Activated naive CD4-positive, alpha-beta T cell treated with anti-CD3 and anti-CD28 coated beads, Interleukin-2, amount 50 U/mL, for 24 hours (primary cell): ENCODE measurements at regions not wholly inside any gene's neighbourhood (a gene's known extent, or its start where the extent isn't known, plus 50 kb on each side); places are given as distances from the start of the nearest gene placed in this dataset.

Experiments
- H3K27ac Mint-ChIP-seq: one replicate; pipeline ENCODE4 v1.8.0; 2021; ENCODE audit warnings: mild to moderate bottlenecking, mixed read lengths
- H3K27me3 Mint-ChIP-seq: one replicate; pipeline ENCODE4 v1.8.0; 2021; ENCODE audit warnings: mixed read lengths
- H3K36me3 Mint-ChIP-seq: one replicate; pipeline ENCODE4 v1.8.0; 2021; ENCODE audit warnings: mixed read lengths
- H3K4me1 Mint-ChIP-seq: one replicate; pipeline ENCODE4 v1.8.0; 2021; ENCODE audit warnings: mixed read lengths
- H3K4me3 Mint-ChIP-seq: one replicate; pipeline ENCODE4 v1.8.0; 2021; ENCODE audit warnings: mild to moderate bottlenecking, mixed read lengths
- H3K9me3 Mint-ChIP-seq: one replicate; pipeline ENCODE4 v1.8.0; 2021; ENCODE audit warnings: mixed read lengths

DNA sequence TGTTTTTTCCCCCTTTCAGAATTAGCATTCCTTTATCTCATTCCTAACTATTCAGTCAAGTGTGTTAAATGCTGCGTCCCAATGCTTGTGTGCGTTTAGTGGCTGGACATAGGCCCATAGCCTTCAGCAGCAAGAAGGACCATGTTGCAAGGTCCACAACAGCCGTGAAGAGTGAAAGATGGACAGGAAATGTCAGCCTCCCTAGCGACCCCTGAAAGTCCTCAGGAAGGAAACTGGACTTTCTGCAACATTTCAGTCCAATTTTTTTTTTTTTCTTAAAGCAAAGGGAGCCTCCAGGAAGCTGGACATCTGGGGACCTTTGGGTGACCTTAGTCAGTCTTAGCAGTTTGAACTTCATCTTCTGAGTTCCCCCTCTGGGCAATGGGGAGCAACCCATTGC lies 550.7 kb upstream of the MGMT start:
- Mint-ChIP-seq H3K4me3 (no peak overlapping the region), H3K4me1 (peaks cover 3% of the 10 kb centered on the region), H3K27ac (no peak overlapping the region), H3K9me3 (no peaks in the 10 kb centered on the region), H3K36me3 (no peaks in the 10 kb centered on the region), H3K27me3 (no peaks in the 10 kb centered on the region)

GRCh38 chr10:128921389-128922022 lies 545.5 kb upstream of the MGMT start:
- Mint-ChIP-seq H3K9me3 (no peaks in the 10 kb centered on the region), H3K36me3 (no peaks in the 10 kb centered on the region), H3K4me3 (no peak overlapping the region), H3K4me1 (no peaks in the 10 kb centered on the region), H3K27me3 (no peaks in the 10 kb centered on the region), H3K27ac (no peak overlapping the region)

DNA sequence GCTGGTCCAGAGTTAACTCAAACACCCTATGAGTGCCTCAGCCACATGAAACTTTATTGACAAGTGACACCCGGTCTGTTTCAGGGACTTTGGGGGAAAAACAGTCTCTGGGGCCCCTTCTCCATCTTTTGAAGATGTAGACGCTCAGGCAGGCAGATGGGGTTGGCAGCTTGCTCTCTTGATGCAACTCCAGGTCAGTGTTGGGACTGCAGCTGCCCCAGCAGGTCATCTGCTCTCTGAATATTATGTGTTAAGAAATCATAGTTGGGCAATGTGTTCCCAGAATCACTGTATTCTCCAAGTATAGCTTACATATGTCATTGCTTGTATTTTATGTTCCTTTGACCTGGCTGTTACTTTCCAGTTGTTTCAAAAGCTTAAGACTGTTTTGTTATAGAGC lies 544.9 kb upstream of the MGMT start:
- no peaks in the 10 kb centered on the region for H3K27me3 Mint-ChIP-seq
- H3K36me3 Mint-ChIP-seq, result no peaks in the 10 kb centered on the region
- no peak overlapping the region for H3K27ac Mint-ChIP-seq
- no peaks in the 10 kb centered on the region for H3K9me3 Mint-ChIP-seq
- no peaks in the 10 kb centered on the region for H3K4me1 Mint-ChIP-seq
- no peak overlapping the region for H3K4me3 Mint-ChIP-seq

- Mint-ChIP-seq H3K36me3 (no peaks in the 10 kb centered on the region), H3K27ac (no peak overlapping the region), H3K4me1 (no peaks in the 10 kb centered on the region), H3K9me3 (no peaks in the 10 kb centered on the region), H3K27me3 (no peaks in the 10 kb centered on the region), H3K4me3 (no peak overlapping the region)
Measured at GRCh38 chr10:128922619-128923196, 544.3 kb upstream of the MGMT start.

- H3K4me1 Mint-ChIP-seq, result no peaks in the 10 kb centered on the region
- no peak overlapping the region for H3K4me3 Mint-ChIP-seq
- H3K9me3 Mint-ChIP-seq, result no peaks in the 10 kb centered on the region
- no peak overlapping the region for H3K27ac Mint-ChIP-seq
- H3K36me3 Mint-ChIP-seq, result no peaks in the 10 kb centered on the region
- H3K27me3 Mint-ChIP-seq, result no peaks in the 10 kb centered on the region
Measured at GRCh38 chr10:128924918-128925317, 542.1 kb upstream of the MGMT start.

- no peaks in the 10 kb centered on the region for H3K9me3 Mint-ChIP-seq
Measured at GRCh38 chr10:128926711-128927110, 540.3 kb upstream of the MGMT start.

DNA sequence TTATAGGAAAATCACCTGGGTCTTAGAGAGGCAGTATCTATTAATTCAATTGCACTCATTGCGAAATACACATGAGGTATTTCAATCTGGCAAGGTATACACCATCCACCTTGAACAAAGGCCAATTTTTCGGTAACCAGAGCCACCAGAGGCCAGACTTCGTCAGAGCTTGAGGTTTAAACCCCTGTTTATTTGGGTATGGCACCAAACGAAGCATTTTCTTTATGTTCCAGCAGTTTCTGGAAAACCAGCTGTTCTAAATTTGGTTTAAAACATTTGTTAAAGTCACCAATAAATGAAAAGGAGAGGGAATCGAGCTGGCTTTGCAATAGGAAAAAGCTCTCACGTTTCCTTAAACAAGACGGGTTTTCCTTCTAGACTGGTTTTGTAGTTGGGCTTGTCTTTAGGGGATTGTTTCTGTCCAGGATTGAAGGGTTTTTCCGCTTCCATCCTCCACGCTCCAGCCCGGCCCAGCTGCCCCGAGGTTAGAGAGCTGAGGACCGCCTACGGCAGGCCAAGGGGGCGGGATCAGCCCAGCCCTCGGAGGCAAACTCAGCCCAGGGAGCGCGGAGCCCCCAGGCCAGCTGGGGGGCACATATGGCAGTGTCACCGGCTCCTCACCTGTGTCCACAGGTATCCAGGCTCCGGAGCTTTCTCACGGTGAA lies 539.4 kb upstream of the MGMT start:
- Mint-ChIP-seq H3K4me3 (no peak overlapping the region), H3K27ac (no peak overlapping the region), H3K36me3 (no peaks in the 10 kb centered on the region), H3K9me3 (no peaks in the 10 kb centered on the region), H3K27me3 (no peaks in the 10 kb centered on the region), H3K4me1 (no peaks in the 10 kb centered on the region)

More at GRCh38 chr10:128926711-128927110, 540.3 kb upstream of the MGMT start:
- no peak overlapping the region for H3K27ac Mint-ChIP-seq
- no peaks in the 10 kb centered on the region for H3K4me1 Mint-ChIP-seq
- H3K4me3 Mint-ChIP-seq, result no peak overlapping the region
- H3K36me3 Mint-ChIP-seq, result no peaks in the 10 kb centered on the region
- no peaks in the 10 kb centered on the region for H3K27me3 Mint-ChIP-seq

- no peaks in the 10 kb centered on the region for H3K4me1 Mint-ChIP-seq
- no peak overlapping the region for H3K27ac Mint-ChIP-seq
- H3K4me3 Mint-ChIP-seq, result no peak overlapping the region
- no peaks in the 10 kb centered on the region for H3K36me3 Mint-ChIP-seq
- H3K9me3 Mint-ChIP-seq, result no peaks in the 10 kb centered on the region
- H3K27me3 Mint-ChIP-seq, result no peaks in the 10 kb centered on the region
Measured at GRCh38 chr10:128928231-128928836, 538.7 kb upstream of the MGMT start.

DNA sequence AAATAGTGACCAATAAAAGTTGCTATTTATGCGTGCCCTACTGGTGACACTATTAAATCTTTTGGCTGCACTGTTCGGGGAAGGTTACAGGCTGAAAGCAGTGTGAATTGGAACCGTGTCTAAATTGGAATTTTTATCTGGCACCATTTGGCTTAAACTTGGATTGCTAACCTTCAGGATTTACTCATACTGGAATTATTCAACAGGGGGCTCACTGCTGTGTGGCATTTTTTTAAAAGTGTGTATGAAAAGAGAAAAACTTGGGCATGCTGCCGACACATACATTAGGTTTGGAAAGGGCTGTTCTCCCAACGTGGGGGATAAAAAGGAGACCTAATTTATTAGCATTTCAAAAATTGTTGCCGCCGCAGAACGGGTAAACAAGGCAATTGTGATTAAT lies 537.9 kb upstream of the MGMT start:
- no peaks in the 10 kb centered on the region for H3K36me3 Mint-ChIP-seq
- no peak overlapping the region for H3K4me3 Mint-ChIP-seq
- H3K27me3 Mint-ChIP-seq, result no peaks in the 10 kb centered on the region
- H3K4me1 Mint-ChIP-seq, result peaks cover under 1% of the 10 kb centered on the region
- H3K27ac Mint-ChIP-seq, result no peak overlapping the region
- H3K9me3 Mint-ChIP-seq, result no peaks in the 10 kb centered on the region

- Mint-ChIP-seq H3K27ac (no peak overlapping the region), H3K9me3 (no peaks in the 10 kb centered on the region), H3K4me1 (peaks cover 5% of the 10 kb centered on the region), H3K27me3 (no peaks in the 10 kb centered on the region), H3K36me3 (no peaks in the 10 kb centered on the region), H3K4me3 (no peak overlapping the region)
Measured at GRCh38 chr10:128929767-128930166, 537.3 kb upstream of the MGMT start.

DNA sequence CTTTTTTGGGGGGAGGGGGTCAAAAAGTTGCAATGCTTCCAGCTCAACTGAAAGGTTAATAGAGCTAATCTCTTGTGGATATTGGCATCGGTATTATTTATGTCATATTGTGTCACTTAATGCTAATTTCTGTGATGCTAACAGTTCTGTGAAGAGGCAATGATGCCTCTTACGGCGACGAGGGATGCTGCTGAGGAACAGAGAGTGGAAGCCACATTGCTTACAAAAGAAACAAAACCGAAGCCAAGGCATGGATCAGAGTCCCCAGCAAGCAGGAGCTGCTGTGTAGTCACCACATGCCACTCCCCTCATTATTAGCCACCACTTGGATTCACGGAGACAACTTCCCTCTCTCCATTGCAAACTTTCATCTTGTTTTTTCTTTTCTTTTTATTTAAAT lies 536.5 kb upstream of the MGMT start:
- no peak overlapping the region for H3K27ac Mint-ChIP-seq
- H3K27me3 Mint-ChIP-seq, result no peaks in the 10 kb centered on the region
- H3K36me3 Mint-ChIP-seq, result no peaks in the 10 kb centered on the region
- no peaks in the 10 kb centered on the region for H3K9me3 Mint-ChIP-seq
- no peak overlapping the region for H3K4me3 Mint-ChIP-seq
- H3K4me1 Mint-ChIP-seq, result peaks cover 5% of the 10 kb centered on the region

- peaks cover 5% of the 10 kb centered on the region for H3K4me1 Mint-ChIP-seq
- H3K4me3 Mint-ChIP-seq, result no peak overlapping the region
- H3K27me3 Mint-ChIP-seq, result no peaks in the 10 kb centered on the region
- H3K36me3 Mint-ChIP-seq, result no peaks in the 10 kb centered on the region
- H3K9me3 Mint-ChIP-seq, result no peaks in the 10 kb centered on the region
- no peak overlapping the region for H3K27ac Mint-ChIP-seq
Measured at GRCh38 chr10:128932071-128932820, 534.8 kb upstream of the MGMT start.

DNA sequence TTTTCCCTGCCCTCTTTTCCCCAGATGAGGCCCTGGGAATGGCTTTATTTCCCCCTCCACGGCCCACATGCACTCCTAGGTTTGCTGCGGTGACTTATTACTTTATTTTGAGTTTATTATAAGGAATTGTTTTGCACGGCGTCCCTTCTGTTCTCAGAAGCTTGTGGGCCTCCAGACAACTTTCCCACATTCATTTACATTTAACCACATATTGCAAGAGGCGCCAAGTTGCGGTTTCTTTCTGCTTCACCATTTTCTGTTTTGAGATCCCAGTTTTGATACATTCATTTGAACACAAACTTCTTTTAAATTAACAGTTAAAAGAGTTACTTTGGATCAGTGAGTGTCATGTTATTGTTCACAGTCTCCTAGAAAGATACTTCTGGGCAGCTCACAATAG lies 532.5 kb upstream of the MGMT start:
- no peak overlapping the region for H3K4me3 Mint-ChIP-seq
- no peaks in the 10 kb centered on the region for H3K9me3 Mint-ChIP-seq
- peaks cover 5% of the 10 kb centered on the region for H3K4me1 Mint-ChIP-seq
- H3K36me3 Mint-ChIP-seq, result no peaks in the 10 kb centered on the region
- no peak overlapping the region for H3K27ac Mint-ChIP-seq
- no peaks in the 10 kb centered on the region for H3K27me3 Mint-ChIP-seq

GRCh38 chr10:128936392-128936791 lies 530.6 kb upstream of the MGMT start:
- Mint-ChIP-seq H3K36me3 (no peaks in the 10 kb centered on the region), H3K9me3 (no peaks in the 10 kb centered on the region), H3K27ac (no peak overlapping the region), H3K4me3 (no peak overlapping the region), H3K4me1 (peaks cover 5% of the 10 kb centered on the region), H3K27me3 (no peaks in the 10 kb centered on the region)

DNA sequence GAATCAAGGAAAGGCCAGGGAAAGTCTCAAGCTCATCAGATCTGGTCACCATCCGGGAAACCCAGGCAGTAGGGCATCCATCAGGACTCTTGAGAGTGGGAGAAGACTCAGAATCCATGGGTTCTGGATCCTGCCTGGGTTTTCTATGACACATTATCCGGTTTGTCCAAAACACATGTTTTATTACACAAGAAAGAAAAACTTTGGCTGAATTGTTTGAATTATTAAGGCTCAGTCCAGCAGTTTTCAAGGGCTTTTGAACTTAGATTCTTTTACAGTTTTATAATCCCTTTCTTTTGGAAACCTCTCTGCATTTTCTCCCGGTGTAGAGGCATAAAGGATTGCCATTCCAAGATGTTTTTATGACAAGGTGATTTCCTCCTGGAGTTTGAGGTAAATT lies 528.5 kb upstream of the MGMT start:
- peaks cover 5% of the 10 kb centered on the region for H3K4me1 Mint-ChIP-seq
- no peaks in the 10 kb centered on the region for H3K9me3 Mint-ChIP-seq
- H3K27ac Mint-ChIP-seq, result no peak overlapping the region
- H3K36me3 Mint-ChIP-seq, result no peaks in the 10 kb centered on the region
- H3K4me3 Mint-ChIP-seq, result no peak overlapping the region
- no peaks in the 10 kb centered on the region for H3K27me3 Mint-ChIP-seq

DNA sequence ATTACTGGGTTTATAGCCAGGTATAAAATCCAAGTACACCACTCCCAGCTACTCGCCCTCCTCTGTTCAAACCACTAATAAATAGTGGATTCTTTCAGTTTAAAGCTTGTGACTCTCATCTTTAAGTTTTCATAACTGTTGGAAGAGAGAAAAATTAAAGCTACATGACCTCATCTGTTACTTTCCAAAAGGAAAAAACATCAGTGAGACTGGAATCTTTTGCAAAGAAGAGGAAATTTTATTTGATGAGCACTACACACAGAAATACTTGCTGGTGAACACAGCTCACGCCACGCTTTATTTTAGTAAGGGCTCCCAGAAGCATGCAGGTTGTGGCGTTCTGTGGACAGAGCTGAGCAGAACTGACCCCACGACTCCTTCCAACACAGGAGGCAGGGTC lies 527.0 kb upstream of the MGMT start:
- H3K4me1 Mint-ChIP-seq, result no peaks in the 10 kb centered on the region
- H3K36me3 Mint-ChIP-seq, result no peaks in the 10 kb centered on the region
- no peaks in the 10 kb centered on the region for H3K27me3 Mint-ChIP-seq
- peaks cover 1% of the 10 kb centered on the region for H3K9me3 Mint-ChIP-seq
- no peak overlapping the region for H3K27ac Mint-ChIP-seq
- no peak overlapping the region for H3K4me3 Mint-ChIP-seq
